Endodermal cell (in vitro differentiated cells): ENCODE measurements at regions not wholly inside any gene's neighbourhood (a gene's known extent, or its start where the extent isn't known, plus 50 kb on each side); places are given as distances from the start of the nearest gene placed in this dataset.
"Not testable (repeated sequence)": the region's sequence is repeated elsewhere in the genome, so short reads cannot be mapped to it uniquely, and the experiment has no call there.

Source experiments
- DNase-seq: peaks from one replicate; pipeline ENCODE4 v3.0.0-alpha.2; 2017
- H3K27ac ChIP-seq: 2 replicates; pipeline ENCODE4 v1.5.1; 2013; ENCODE audit warnings: mild to moderate bottlenecking, low read depth, low read length, moderate library complexity
- H3K27me3 ChIP-seq: 2 replicates; pipeline ENCODE4 v1.6.1; 2013; ENCODE audit warnings: mild to moderate bottlenecking, low read length, moderate library complexity; ENCODE audit not compliant: insufficient read depth, control insufficient read depth, poor library complexity, severe bottlenecking
- H3K36me3 ChIP-seq: 2 replicates; pipeline ENCODE4 v1.7.0; 2013; ENCODE audit warnings: mild to moderate bottlenecking, low read length, moderate library complexity; ENCODE audit not compliant: control insufficient read depth, insufficient read depth
- H3K4me1 ChIP-seq: one replicate; pipeline ENCODE4 v1.7.0; 2013; ENCODE audit warnings: low read length; ENCODE audit not compliant: control insufficient read depth, insufficient read depth
- H3K4me3 ChIP-seq: 2 replicates; pipeline ENCODE4 v1.5.1; 2013; ENCODE audit warnings: mild to moderate bottlenecking, low read length, moderate library complexity
- H3K9ac ChIP-seq: 2 replicates; pipeline ENCODE4 v1.6.1; 2013; ENCODE audit warnings: mild to moderate bottlenecking, low read length, moderate library complexity; ENCODE audit not compliant: poor library complexity, severe bottlenecking; ENCODE audit errors: extremely low read depth
- H3K9me3 ChIP-seq: 2 replicates; pipeline ENCODE4 v1.6.1; 2013; ENCODE audit warnings: mild to moderate bottlenecking, low read length, moderate library complexity; ENCODE audit not compliant: control insufficient read depth
- H3K27ac Mint-ChIP-seq: 2 replicates; pipeline ENCODE4 v1.8.0; 2020; ENCODE audit warnings: mixed read lengths
- H3K27me3 Mint-ChIP-seq: 2 replicates; pipeline ENCODE4 v1.8.0; 2021; ENCODE audit warnings: mild to moderate bottlenecking, mixed read lengths; ENCODE audit not compliant: insufficient read depth
- H3K36me3 Mint-ChIP-seq: 2 replicates; pipeline ENCODE4 v1.8.0; 2020; ENCODE audit warnings: low read depth, mixed read lengths
- H3K4me1 Mint-ChIP-seq: 2 replicates; pipeline ENCODE4 v1.8.0; 2020; ENCODE audit warnings: mixed read lengths
- H3K4me3 Mint-ChIP-seq: 2 replicates; pipeline ENCODE4 v1.8.0; 2020; ENCODE audit warnings: mild to moderate bottlenecking, moderate library complexity, mixed read lengths
- H3K9me3 Mint-ChIP-seq: 2 replicates; pipeline ENCODE4 v1.8.0; 2020; ENCODE audit warnings: mild to moderate bottlenecking, mixed read lengths
- WGBS, 2 experiments: methylation state at CpG; one replicate each; pipeline versions ENCODE4 v1.1.5 to v1.1.7; 2013; ENCODE audit warnings: missing lambda C conversion rate in 2 of 2, mixed read lengths in 1 of 2; ENCODE audit not compliant: insufficient coverage in 1 of 2, insufficient read length in 1 of 2; 5-methylcytosine and 5-hydroxymethylcytosine counted together
- TF ChIP-seq, protein P1 (sequence below): fragments of 200-600 bp; sonication (generic); conservative IDR thresholded peaks from 2 replicates; pipeline ENCODE4 v1.5.0; 2021; ENCODE audit warnings: antibody characterized with exemption, mild to moderate bottlenecking

DNA sequence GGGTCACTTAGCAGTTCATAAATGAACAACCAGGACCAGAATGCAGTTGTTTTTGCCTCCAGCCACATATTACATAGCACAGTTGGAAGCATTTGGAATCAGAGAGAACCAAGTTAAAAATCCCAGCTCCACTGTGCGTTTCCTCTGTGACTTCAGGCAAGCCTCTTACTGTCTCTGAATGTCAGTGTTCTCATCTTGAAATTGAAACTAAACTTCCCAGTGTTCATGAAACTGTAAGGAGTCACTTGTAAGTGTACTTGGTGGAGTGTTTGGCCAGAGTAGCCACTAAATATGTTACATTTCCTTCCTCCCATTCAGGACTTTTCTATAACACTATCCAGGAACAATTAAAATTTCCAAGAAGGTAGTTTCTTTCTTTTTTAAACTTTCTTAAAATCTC is 276.8 kb downstream of the KCNRG start:
- Histone ChIP-seq H3K9me3 (no peaks in the 10 kb centered on the region), H3K27ac (no peak overlapping the region), H3K9ac (no peak overlapping the region), H3K36me3 (no peaks in the 10 kb centered on the region), H3K4me1 (no peaks in the 10 kb centered on the region), H3K27me3 (no peaks in the 10 kb centered on the region), H3K4me3 (no peak overlapping the region)
- TF ChIP-seq, protein P1, sequence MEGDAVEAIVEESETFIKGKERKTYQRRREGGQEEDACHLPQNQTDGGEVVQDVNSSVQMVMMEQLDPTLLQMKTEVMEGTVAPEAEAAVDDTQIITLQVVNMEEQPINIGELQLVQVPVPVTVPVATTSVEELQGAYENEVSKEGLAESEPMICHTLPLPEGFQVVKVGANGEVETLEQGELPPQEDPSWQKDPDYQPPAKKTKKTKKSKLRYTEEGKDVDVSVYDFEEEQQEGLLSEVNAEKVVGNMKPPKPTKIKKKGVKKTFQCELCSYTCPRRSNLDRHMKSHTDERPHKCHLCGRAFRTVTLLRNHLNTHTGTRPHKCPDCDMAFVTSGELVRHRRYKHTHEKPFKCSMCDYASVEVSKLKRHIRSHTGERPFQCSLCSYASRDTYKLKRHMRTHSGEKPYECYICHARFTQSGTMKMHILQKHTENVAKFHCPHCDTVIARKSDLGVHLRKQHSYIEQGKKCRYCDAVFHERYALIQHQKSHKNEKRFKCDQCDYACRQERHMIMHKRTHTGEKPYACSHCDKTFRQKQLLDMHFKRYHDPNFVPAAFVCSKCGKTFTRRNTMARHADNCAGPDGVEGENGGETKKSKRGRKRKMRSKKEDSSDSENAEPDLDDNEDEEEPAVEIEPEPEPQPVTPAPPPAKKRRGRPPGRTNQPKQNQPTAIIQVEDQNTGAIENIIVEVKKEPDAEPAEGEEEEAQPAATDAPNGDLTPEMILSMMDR = no peak
- no peak for DNase-seq
- Mint-ChIP-seq H3K27me3 (no peaks in the 10 kb centered on the region), H3K9me3 (peaks cover 12% of the 10 kb centered on the region), H3K36me3 (no peaks in the 10 kb centered on the region), H3K4me3 (no peak overlapping the region), H3K4me1 (no peaks in the 10 kb centered on the region), H3K27ac (no peak overlapping the region)
- WGBS, 2 experiments = 90% methylated on average over 1 of the region's 1 CpG; no CpG with 5 or more reads in 1 of the 2 experiments

DNA sequence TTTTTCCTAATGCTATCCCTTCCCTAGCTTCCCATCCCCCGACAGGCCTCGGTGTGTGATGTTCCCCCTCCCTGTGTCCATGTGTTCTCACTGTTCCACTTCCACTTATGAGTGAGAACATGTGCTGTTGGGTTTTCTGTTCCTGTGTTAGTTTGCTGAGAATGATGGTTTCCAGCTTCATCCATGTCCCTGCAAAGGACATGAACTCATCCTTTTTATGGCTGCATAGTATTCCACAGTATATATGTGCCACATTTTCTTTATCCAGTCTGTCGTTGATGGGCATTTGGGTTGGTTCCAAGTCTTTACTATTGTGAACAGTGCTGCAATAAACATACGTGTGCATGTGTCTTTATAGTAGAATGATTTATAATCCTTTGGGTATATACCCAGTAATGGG is 279.2 kb downstream of the KCNRG start:
- not testable (repeated sequence) for H3K27ac ChIP-seq, DNase-seq, H3K4me1 ChIP-seq, H3K4me1 Mint-ChIP-seq, H3K9ac ChIP-seq, H3K9me3 ChIP-seq, H3K27ac Mint-ChIP-seq, H3K36me3 Mint-ChIP-seq, H3K36me3 ChIP-seq, H3K4me3 ChIP-seq, H3K4me3 Mint-ChIP-seq, H3K27me3 ChIP-seq, H3K27me3 Mint-ChIP-seq
- 90% methylated on average over 4 of the region's 4 CpGs; no CpG with 5 or more reads in 1 of the 2 experiments for WGBS, 2 experiments
- H3K9me3 Mint-ChIP-seq = peaks cover 12% of the 10 kb centered on the region

DNA sequence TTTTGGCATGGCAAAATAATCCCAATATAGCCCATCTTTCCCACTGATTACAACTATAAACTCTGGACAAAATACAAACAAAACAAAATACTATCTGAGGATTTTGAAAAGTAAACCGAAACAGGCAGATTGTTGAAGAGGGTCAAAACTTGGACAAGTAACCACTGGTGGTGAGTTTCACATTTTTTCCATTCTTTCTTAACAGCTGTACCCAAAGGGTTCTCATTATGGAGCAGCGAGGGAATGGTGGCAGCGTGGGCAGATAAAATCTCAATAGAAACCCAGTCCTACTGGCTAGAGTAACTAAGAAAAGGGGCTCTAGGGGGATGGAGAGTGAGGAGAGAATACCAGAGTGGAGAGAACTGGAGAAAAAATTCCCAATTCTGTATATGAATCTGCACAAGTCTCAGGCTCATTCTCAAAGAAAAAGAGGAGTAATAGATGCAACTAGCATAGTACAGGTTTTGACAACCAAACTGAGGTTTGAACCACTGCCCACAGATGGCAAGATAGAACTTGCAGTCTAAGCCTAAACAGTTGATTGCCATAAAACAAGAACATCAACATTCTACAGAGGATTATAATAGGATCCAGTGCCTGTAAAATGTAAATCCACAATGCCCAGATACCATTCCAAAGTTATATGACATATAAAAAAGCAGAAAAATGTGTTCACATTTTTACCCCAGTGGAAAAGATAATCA is 284.5 kb downstream of the KCNRG start:
- H3K9me3 ChIP-seq = no peaks in the 10 kb centered on the region
- H3K9ac ChIP-seq = no peak overlapping the region
- peaks cover 17% of the 10 kb centered on the region for H3K9me3 Mint-ChIP-seq
- H3K27ac Mint-ChIP-seq = no peak overlapping the region
- H3K4me1 ChIP-seq = no peaks in the 10 kb centered on the region
- H3K4me3 ChIP-seq = no peak overlapping the region
- no peaks in the 10 kb centered on the region for H3K4me1 Mint-ChIP-seq
- H3K4me3 Mint-ChIP-seq = no peak overlapping the region
- H3K27me3 Mint-ChIP-seq = peaks cover 2% of the 10 kb centered on the region
- H3K36me3 Mint-ChIP-seq = no peaks in the 10 kb centered on the region
- H3K27ac ChIP-seq = no peak overlapping the region
- no peaks in the 10 kb centered on the region for H3K27me3 ChIP-seq
- 96% methylated on average over 3 of the region's 3 CpGs; no CpG with 5 or more reads in 1 of the 2 experiments for WGBS, 2 experiments
- no peaks in the 10 kb centered on the region for H3K36me3 ChIP-seq
- TF ChIP-seq, protein P1 = no peak
- no peak for DNase-seq
